Endothelial cell of umbilical vein (primary cell): ENCODE measurements at regions not wholly inside any gene's neighbourhood (a gene's known extent, or its start where the extent isn't known, plus 50 kb on each side); places are given as distances from the start of the nearest gene placed in this dataset.

Source experiments
- BruUV-seq: library from RNA; stranded (reverse); fragments of 400-500 nt; replicated peaks from 2 replicates; lab custom pipeline; 2021; lab: Mats Ljungman, UMichigan
- CTCF ChIA-PET: fragments of 300-600, 350-600 bp; sonication (Branson Sonifier 250); formaldehyde crosslinking; loops from one replicate; lab custom pipeline; 2021; ENCODE audit warnings: antibody characterized with exemption, inconsistent platforms; lab: Charles Lee
- POLR2A ChIA-PET: fragments of 300-600, 350-600 bp; sonication (Branson Sonifier 250); formaldehyde crosslinking; loops from one replicate; lab custom pipeline; 2021; ENCODE audit warnings: antibody characterized with exemption, inconsistent platforms; lab: Charles Lee
- DNase-seq: peaks from one replicate; pipeline ENCODE4 v3.0.0-alpha.2; 2011; ENCODE audit warnings: low read depth, low spot score
- FAIRE-seq: peaks from 2 replicates; lab custom pipeline; 2011; peaks lifted over from hg19 to GRCh38; lab: Jason Lieb, UNC
- H2AFZ ChIP-seq: 2 replicates; pipeline ENCODE4 v1.6.0; 2012; ENCODE audit warnings: low read depth, low read length, control low read depth, inconsistent platforms
- H3K27ac ChIP-seq: 2 replicates; pipeline ENCODE4 v1.5.1; 2011; ENCODE audit warnings: low read depth, mild to moderate bottlenecking, control low read depth, low read length, moderate library complexity; ENCODE audit not compliant: insufficient read depth
- H3K27me3 ChIP-seq, 2 experiments: 2 replicates each; pipeline versions ENCODE4 v1.6.0 to v1.6.1; 2011; ENCODE audit warnings: low read length in 2 of 2, mixed read lengths in 1 of 2; ENCODE audit not compliant: control insufficient read depth in 2 of 2, insufficient read depth in 2 of 2
- H3K36me3 ChIP-seq, 2 experiments: 2 replicates in 1 of 2; 3 replicates in 1 of 2; pipeline ENCODE4 v1.5.1; 2011; ENCODE audit warnings: low read length in 2 of 2, mild to moderate bottlenecking in 1 of 2, moderate library complexity in 1 of 2; ENCODE audit not compliant: control insufficient read depth in 2 of 2, insufficient read depth in 2 of 2; ENCODE audit errors: extremely low read depth in 1 of 2
- H3K4me1 ChIP-seq: 3 replicates; pipeline ENCODE4 v1.5.1; 2011; ENCODE audit warnings: mild to moderate bottlenecking, low read length; ENCODE audit not compliant: control insufficient read depth, insufficient read depth; ENCODE audit errors: extremely low read depth
- H3K4me2 ChIP-seq: 2 replicates; pipeline ENCODE4 v1.6.1; 2011; ENCODE audit warnings: low read length, control low read depth, mixed read lengths; ENCODE audit not compliant: insufficient read depth
- H3K4me3 ChIP-seq, 3 experiments: fragments of 200-600 bp in 1 of 3; sonication (generic), shearing (Covaris generic) in 1 of 3; replicated peaks in 1 of 3; 2 replicates each; pipeline ENCODE4 v1.5.1; 2011 to 2016; ENCODE audit warnings: control low read depth in 3 of 3, low read length in 3 of 3, mild to moderate bottlenecking in 2 of 3, inconsistent platforms in 1 of 3, low read depth in 1 of 3, moderate library complexity in 1 of 3; ENCODE audit not compliant: insufficient read depth in 1 of 3
- H3K79me2 ChIP-seq: 2 replicates; pipeline ENCODE4 v1.6.0; 2012; ENCODE audit warnings: low read length, inconsistent platforms; ENCODE audit not compliant: control insufficient read depth, insufficient read depth
- H3K9ac ChIP-seq: replicated peaks from 2 replicates; pipeline ENCODE3; 2011; ENCODE audit warnings: low read length, control low read depth; ENCODE audit not compliant: insufficient read depth; ENCODE audit errors: extremely low read depth
- H3K9me1 ChIP-seq: replicated peaks from 3 replicates; pipeline ENCODE4 v1.6.0; 2011; ENCODE audit warnings: mild to moderate bottlenecking, low read length; ENCODE audit not compliant: control insufficient read depth, insufficient read depth; ENCODE audit errors: extremely low read depth
- H3K9me3 ChIP-seq: replicated peaks from 2 replicates; pipeline ENCODE4 v1.5.1; 2012; ENCODE audit warnings: low read length, inconsistent platforms; ENCODE audit not compliant: control insufficient read depth, insufficient read depth
- H4K20me1 ChIP-seq: replicated peaks from 2 replicates; pipeline ENCODE3; 2011; ENCODE audit warnings: mild to moderate bottlenecking, low read length; ENCODE audit not compliant: control insufficient read depth, insufficient read depth; ENCODE audit errors: extremely low read depth
- CTCF ChIP-seq, 2 donors: IDR thresholded peaks; 1 replicate in 1 of 2; 2 replicates in 1 of 2; pipeline ENCODE4 v1.5.1; 2011; ENCODE audit warnings: low read length in 2 of 2, mild to moderate bottlenecking in 2 of 2, moderate library complexity in 2 of 2, control low read depth in 1 of 2, inconsistent platforms in 1 of 2, low read depth in 1 of 2; ENCODE audit not compliant: insufficient read depth in 1 of 2; ENCODE audit errors: extremely low read depth in 1 of 2
- EZH2 ChIP-seq: IDR thresholded peaks from 2 replicates; pipeline ENCODE4 v1.6.1; 2012; ENCODE audit warnings: borderline replicate concordance, low read depth, mild to moderate bottlenecking, moderate library complexity, low read length, inconsistent platforms; ENCODE audit not compliant: severe bottlenecking
- FOS ChIP-seq: IDR thresholded peaks from 2 replicates; pipeline ENCODE4 v1.6.1; 2011; ENCODE audit warnings: mild to moderate bottlenecking, low read length, moderate library complexity, borderline replicate concordance; ENCODE audit not compliant: insufficient read depth
- GATA2 ChIP-seq: IDR thresholded peaks from 2 replicates; pipeline ENCODE4 v1.7.0; 2011; ENCODE audit warnings: low read depth, mild to moderate bottlenecking, moderate library complexity, mixed read lengths, low read length; ENCODE audit not compliant: insufficient read length, insufficient read depth
- JUN ChIP-seq: IDR thresholded peaks from 2 replicates; pipeline ENCODE4 v1.6.1; 2011; ENCODE audit warnings: borderline replicate concordance, low read depth; ENCODE audit not compliant: insufficient read length, insufficient read depth
- MAX ChIP-seq: IDR thresholded peaks from 2 replicates; pipeline ENCODE4 v1.6.1; 2011; ENCODE audit not compliant: insufficient read depth, insufficient read length
- MYC ChIP-seq: IDR thresholded peaks from one replicate; pipeline ENCODE4 v1.6.1; 2011; ENCODE audit warnings: mild to moderate bottlenecking, low read depth, low read length
- POLR2A ChIP-seq: IDR thresholded peaks from 2 replicates; pipeline ENCODE4 v1.6.1; 2012; ENCODE audit warnings: low read depth, mild to moderate bottlenecking, control low read depth, low read length
- POLR2AphosphoS5 ChIP-seq: IDR thresholded peaks from 2 replicates; pipeline ENCODE4 v1.6.1; 2012; ENCODE audit warnings: low read depth, mild to moderate bottlenecking, control low read depth, low read length, moderate library complexity; ENCODE audit not compliant: insufficient read depth
- dilution Hi-C: fragments of 300-500 bp; cut with MboI; formaldehyde crosslinking; loops from one replicate; pipeline ENCODE4 v1.15.0; 2019; ENCODE audit warnings: low sequenced_read_pairs; ENCODE audit not compliant: extremely low pct_ligation_motif_present
- intact Hi-C: fragments of 100-400 bp; cut with micrococcal nuclease; formaldehyde crosslinking; loops from one replicate; pipeline ENCODE4 v1.10.0; 2022

GRCh38 chr1:234915924-234916675, 212.5 kb downstream of the TOMM20 start:
- H3K36me3 ChIP-seq, result no peaks in the 10 kb centered on the region
- FAIRE-seq (peak; percentile 8), DNase-seq (peak; percentile 36)
- ChIA-PET POLR2A (no interaction called here), CTCF (no interaction called here)
- H3K27ac ChIP-seq, result no peak overlapping the region
- H3K4me2 ChIP-seq, result no peak overlapping the region
- H3K4me1 ChIP-seq, result peaks cover 39% of the 10 kb centered on the region
- no peaks in the 10 kb centered on the region for H3K27me3 ChIP-seq
- H3K4me3 ChIP-seq, result no peak overlapping the region
- dilution Hi-C loops (no loop called here), intact Hi-C loops (no loop called here)
- TF ChIP-seq POLR2A, result no peak
- TF ChIP-seq MYC, result no peak
- TF ChIP-seq FOS, result no peak
- TF ChIP-seq CTCF (IDR thresholded peaks at IDR 0.05; ENCODE audit: extremely low read depth in 1 of 2, insufficient read depth in 1 of 2, low read depth in 1 of 2, low read length in 2 of 2), result no peak
- no peak for TF ChIP-seq JUN
- no peak for TF ChIP-seq EZH2
- TF ChIP-seq MAX, result no peak
- no peak for TF ChIP-seq GATA2
- TF ChIP-seq POLR2AphosphoS5, result no peak
- no peak overlapping the region for H3K9ac ChIP-seq
- H3K9me1 ChIP-seq, result no peaks in the 10 kb centered on the region
- H4K20me1 ChIP-seq, result no peaks in the 10 kb centered on the region
- H3K79me2 ChIP-seq, result no peaks in the 10 kb centered on the region
- H2AFZ ChIP-seq, result no peak overlapping the region
- H3K9me3 ChIP-seq, result no peaks in the 10 kb centered on the region
- BruUV-seq, result no TSS peak
